K562 (cell line): ENCODE measurements at regions not wholly inside any gene's neighbourhood (a gene's known extent, or its start where the extent isn't known, plus 50 kb on each side); places are given as distances from the start of the nearest gene placed in this dataset.

Experiments used
- ATAC-seq: fragments of 200-7000 bp; cut with Tn5 transposase; 3 replicates; pipeline ENCODE4 v1.9.1; 2020; ENCODE audit warnings: moderate library complexity
- BruUV-seq: library from RNA; stranded (reverse); fragments of 400-500 nt; replicated peaks from 2 replicates; lab custom pipeline; 2021; lab: Mats Ljungman, UMichigan
- CTCF ChIA-PET: fragments of 300-600 bp; formaldehyde crosslinking; extraction: SDS; loops from one replicate; lab custom pipeline; 2021; ENCODE audit warnings: low intra/inter-chr PET ratio; lab: Yijun Ruan, JAX
- POLR2A ChIA-PET: fragments of 300-600, 350-650 bp; sonication (Branson Sonifier 250); formaldehyde crosslinking; extraction: SDS; loops from one replicate; lab custom pipeline; 2021; ENCODE audit warnings: antibody characterized with exemption, inconsistent platforms; lab: Yijun Ruan, JAX
- DNase-seq, 4 experiments: peaks; one replicate each; pipeline versions ENCODE4 v3.0.0 to v3.0.0-alpha.2; 2011 to 2018; ENCODE audit warnings: low spot score in 3 of 4, mixed read lengths in 3 of 4; ENCODE audit errors: extremely low read depth in 1 of 4
- FAIRE-seq: peaks from 2 replicates; lab custom pipeline; 2011; peaks lifted over from hg19 to GRCh38; lab: Jason Lieb, UNC
- H2AFZ ChIP-seq: 2 replicates; pipeline ENCODE4 v1.6.0; 2011; ENCODE audit warnings: low read depth, low read length, control low read depth, inconsistent platforms
- H3K27ac ChIP-seq: fragments of 200-600 bp; 3 replicates; pipeline ENCODE4 v1.8.0; 2011; ENCODE audit warnings: low read depth, mild to moderate bottlenecking, control low read depth, inconsistent platforms, low read length, moderate library complexity, mixed read lengths; ENCODE audit errors: extremely low read depth
- H3K27me3 ChIP-seq, 2 experiments: fragments of 300-600 bp in 1 of 2; 2 replicates in 1 of 2; 3 replicates in 1 of 2; pipeline versions ENCODE4 v1.6.0 to v1.8.0; 2011; ENCODE audit warnings: inconsistent platforms in 2 of 2, low read length in 2 of 2, mild to moderate bottlenecking in 1 of 2, mixed read lengths in 1 of 2, moderate library complexity in 1 of 2; ENCODE audit not compliant: control insufficient read depth in 2 of 2, insufficient read depth in 2 of 2
- H3K36me3 ChIP-seq: fragments of 300-600 bp; 3 replicates; pipeline ENCODE4 v1.8.0; 2011; ENCODE audit warnings: mild to moderate bottlenecking, low read length, inconsistent platforms; ENCODE audit not compliant: control insufficient read depth, insufficient read depth
- H3K4me1 ChIP-seq, 2 experiments: fragments of 200-600 bp in 1 of 2; replicated peaks in 1 of 2; 2 replicates in 1 of 2; 3 replicates in 1 of 2; pipeline versions ENCODE4 v1.5.1 to v1.8.0; 2011; ENCODE audit warnings: inconsistent platforms in 2 of 2, low read length in 2 of 2, mild to moderate bottlenecking in 1 of 2, mixed read lengths in 1 of 2, moderate library complexity in 1 of 2; ENCODE audit not compliant: control insufficient read depth in 2 of 2, insufficient read depth in 2 of 2
- H3K4me2 ChIP-seq: 2 replicates; pipeline ENCODE4 v1.6.1; 2011; ENCODE audit warnings: low read length, control low read depth, inconsistent platforms, mixed read lengths; ENCODE audit not compliant: insufficient read depth
- H3K4me3 ChIP-seq: fragments of 200-600 bp; sonication (generic), shearing (Covaris generic); 2 replicates; pipeline ENCODE4 v1.5.1; 2016; ENCODE audit warnings: control low read depth, inconsistent platforms
- H3K79me2 ChIP-seq: fragments of 200-600 bp; 3 replicates; pipeline ENCODE4 v1.8.0; 2011; ENCODE audit warnings: low read length, inconsistent platforms; ENCODE audit not compliant: control insufficient read depth, insufficient read depth
- H3K9ac ChIP-seq, 2 experiments: 2 replicates each; pipeline versions ENCODE4 v1.6.0 to v1.6.1; 2011; ENCODE audit warnings: low read depth in 2 of 2, low read length in 2 of 2, control low read depth in 1 of 2, inconsistent platforms in 1 of 2, mild to moderate bottlenecking in 1 of 2, mixed read lengths in 1 of 2; ENCODE audit not compliant: insufficient read depth in 1 of 2
- H3K9me1 ChIP-seq: one replicate; pipeline ENCODE4 v1.6.0; 2011; ENCODE audit warnings: inconsistent platforms, mild to moderate bottlenecking, low read length, moderate library complexity; ENCODE audit not compliant: control insufficient read depth, insufficient read depth
- H3K9me3 ChIP-seq: replicated peaks from 2 replicates; pipeline ENCODE4 v1.5.1; 2011; ENCODE audit warnings: low read depth, low read length, inconsistent platforms; ENCODE audit not compliant: control insufficient read depth, insufficient read depth
- H4K20me1 ChIP-seq: replicated peaks from 2 replicates; pipeline ENCODE4 v1.6.1; 2011; ENCODE audit warnings: low read length, inconsistent platforms, mixed read lengths; ENCODE audit not compliant: control insufficient read depth, insufficient read depth
- ADNP ChIP-seq: fragments of 200-800 bp; sonication (Bioruptor generic); IDR thresholded peaks from 2 replicates; pipeline ENCODE4 v1.6.1; 2016; ENCODE audit warnings: missing genetic modification characterization, missing compliant biosample characterization
- FOXJ3 ChIP-seq: sonication (generic); formaldehyde crosslinking; IDR thresholded peaks from 2 replicates; pipeline ENCODE4 v1.4.0; 2020; ENCODE audit warnings: mild to moderate bottlenecking, missing genetic modification reagents
- HNRNPUL1 ChIP-seq: fragments of 200-400 bp; formaldehyde crosslinking; IDR thresholded peaks from 2 replicates; pipeline ENCODE4 v1.6.1; 2017; ENCODE audit warnings: low read length
- KLF10 ChIP-seq: fragments of 250-450 bp; sonication (Bioruptor Pico); IDR thresholded peaks from 2 replicates; pipeline ENCODE4 v1.6.1; 2021; ENCODE audit warnings: matching md5 sums
- NCOA1 ChIP-seq: fragments of 450-650 bp; IDR thresholded peaks from 2 replicates; pipeline ENCODE4 v1.6.1; 2016; ENCODE audit warnings: low read depth
- POLR2G ChIP-seq: fragments of 200-400 bp; formaldehyde crosslinking; IDR thresholded peaks from 2 replicates; pipeline ENCODE4 v1.6.1; 2017; ENCODE audit warnings: low read depth, mild to moderate bottlenecking, antibody characterized with exemption, low read length, moderate library complexity
- RBM34 ChIP-seq: fragments of 200-400 bp; formaldehyde crosslinking; IDR thresholded peaks from 2 replicates; pipeline ENCODE4 v1.6.1; 2018; ENCODE audit warnings: low read length, borderline replicate concordance; ENCODE audit not compliant: insufficient read depth
- RBM39 ChIP-seq: fragments of 200-400 bp; formaldehyde crosslinking; optimal IDR thresholded peaks from 2 replicates; pipeline ENCODE3; 2018; ENCODE audit warnings: low read depth, low read length
- SIN3A ChIP-seq, 2 experiments: fragments of 150-350 bp in 1 of 2; IDR thresholded peaks; 2 replicates each; pipeline ENCODE4 v1.6.1; 2011 to 2016; ENCODE audit warnings: borderline replicate concordance in 2 of 2, low read depth in 2 of 2, low read length in 2 of 2, mild to moderate bottlenecking in 2 of 2, moderate library complexity in 2 of 2; ENCODE audit not compliant: control insufficient read depth in 1 of 2
- SMC3 ChIP-seq: conservative IDR thresholded peaks from 2 replicates; pipeline ENCODE4 v1.6.1; 2011; ENCODE audit warnings: low read depth, low read length, improper control_type of control experiment; ENCODE audit not compliant: insufficient read depth
- ZBTB1 ChIP-seq: sonication (generic); formaldehyde crosslinking; IDR thresholded peaks from 2 replicates; pipeline ENCODE4 v1.8.1; 2023; ENCODE audit warnings: missing genetic modification reagents, low read depth, mild to moderate bottlenecking, borderline replicate concordance
- ZBTB7A ChIP-seq: IDR thresholded peaks from 2 replicates; pipeline ENCODE4 v1.6.1; 2011; ENCODE audit warnings: low read depth, mild to moderate bottlenecking, low read length, moderate library complexity, borderline replicate concordance; ENCODE audit not compliant: control insufficient read depth
- ZC3H8 ChIP-seq: fragments of 450-650 bp; IDR thresholded peaks from 2 replicates; pipeline ENCODE4 v1.6.1; 2017
- ZNF76 ChIP-seq: fragments of 250-450 bp; sonication (Bioruptor Pico); IDR thresholded peaks from 2 replicates; pipeline ENCODE4 v1.4.0; 2020; ENCODE audit warnings: mild to moderate bottlenecking, moderate library complexity, borderline replicate concordance
- WGBS: fragments of 100-300 bp; shearing (Covaris generic); methylation state at CpG from one replicate; pipeline ENCODE4 v1.1.6; 2016; ENCODE audit warnings: low coverage, mixed read lengths; ENCODE audit not compliant: insufficient coverage; ENCODE audit errors: missing lambda C conversion rate; 5-methylcytosine and 5-hydroxymethylcytosine counted together
- in situ Hi-C: fragments of 300-500 bp; cut with MboI; formaldehyde crosslinking; loops from 4 replicates; pipeline ENCODE4 v1.15.0; 2018; ENCODE audit warnings: inconsistent platforms, mixed read lengths
- intact Hi-C: fragments of 100-400 bp; cut with micrococcal nuclease; formaldehyde crosslinking; loops from 2 replicates; pipeline ENCODE4 v1.14.2; 2022
- TF ChIP-seq, protein P1 (sequence below): sonication (generic); formaldehyde crosslinking; IDR thresholded peaks from 2 replicates; pipeline ENCODE4 v1.8.0; 2022; ENCODE audit warnings: missing genetic modification reagents, mild to moderate bottlenecking, moderate library complexity, borderline replicate concordance
- TF ChIP-seq, protein P2 (sequence below): conservative IDR thresholded peaks from 2 replicates; pipeline ENCODE4 v1.6.1; 2011; ENCODE audit warnings: low read depth, mild to moderate bottlenecking, low read length; ENCODE audit not compliant: control insufficient read depth
- TF ChIP-seq, protein P3 (sequence below): IDR thresholded peaks from 2 replicates; pipeline ENCODE4 v1.6.1; 2012; ENCODE audit warnings: low read depth, low read length, improper control_type of control experiment, borderline replicate concordance

DNA sequence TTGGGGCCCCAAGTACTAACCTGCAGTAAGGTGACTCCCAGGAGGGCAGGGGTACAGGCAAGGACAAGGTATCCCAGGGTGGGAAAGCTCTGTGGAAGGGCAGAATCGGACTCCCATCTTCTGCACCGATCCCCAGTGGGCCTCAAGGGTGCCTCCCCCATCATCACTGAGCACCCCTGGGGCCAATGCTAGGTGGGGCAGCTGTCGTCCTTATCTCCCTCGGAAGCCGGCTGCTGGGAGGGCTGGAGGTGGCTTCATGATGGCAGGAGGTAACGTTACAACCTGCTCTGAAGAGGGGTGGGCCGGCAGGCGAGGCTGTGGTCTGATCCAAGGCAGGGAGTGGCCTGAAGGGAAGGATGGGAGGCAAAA lies 87.6 kb upstream of the LINC01488 start:
- no peak overlapping the region for H3K4me3 ChIP-seq
- no TSS peak for BruUV-seq
- intact Hi-C loops: no loop called here
- ATAC-seq (peak; percentile 67), DNase-seq (peak; percentile 65 to 76 (median 68)), FAIRE-seq (peak; percentile 76)
- ChIA-PET POLR2A (interaction anchor here (0.6 kb wide), 1 partner anchor 12 kb away, joined by 5 read pairs; no protein-coding TSS in a partner anchor), CTCF (no interaction called here)
- H3K9ac ChIP-seq: peak overlapping the region in 1 of 2 experiments; percentile 81; a peak in 2 of 4 replicates
- no peaks in the 10 kb centered on the region for H3K79me2 ChIP-seq
- H3K9me1 ChIP-seq: no peaks in the 10 kb centered on the region
- no peaks in the 10 kb centered on the region for H3K27me3 ChIP-seq
- H2AFZ ChIP-seq: peak overlapping the region; percentile 60; the same call in 1 of the 2 replicates
- in situ Hi-C loops: no loop called here
- under 1% methylated on average over 8 of the region's 8 CpGs for WGBS
- H3K4me1 ChIP-seq: peaks cover 46 to 62% of the 10 kb centered on the region in 2 experiments
- no peak overlapping the region for H3K27ac ChIP-seq
- no peaks in the 10 kb centered on the region for H3K36me3 ChIP-seq
- peaks cover under 1% of the 10 kb centered on the region; the same call in 1 of the 2 replicates for H3K9me3 ChIP-seq
- peak overlapping the region; percentile 36 for H3K4me2 ChIP-seq
- no peaks in the 10 kb centered on the region for H4K20me1 ChIP-seq
- TF ChIP-seq RBM34: no peak
- TF ChIP-seq ZC3H8: no peak
- no peak for TF ChIP-seq SMC3
- peak; percentile 22; the same call in 1 of the 2 replicates for TF ChIP-seq ZBTB7A
- no peak for TF ChIP-seq ZNF76 (CRISPR knock-in tag)
- TF ChIP-seq POLR2G: no peak
- no peak for TF ChIP-seq ZBTB1 (CRISPR knock-in tag)
- no peak for TF ChIP-seq RBM39
- TF ChIP-seq, protein P1, sequence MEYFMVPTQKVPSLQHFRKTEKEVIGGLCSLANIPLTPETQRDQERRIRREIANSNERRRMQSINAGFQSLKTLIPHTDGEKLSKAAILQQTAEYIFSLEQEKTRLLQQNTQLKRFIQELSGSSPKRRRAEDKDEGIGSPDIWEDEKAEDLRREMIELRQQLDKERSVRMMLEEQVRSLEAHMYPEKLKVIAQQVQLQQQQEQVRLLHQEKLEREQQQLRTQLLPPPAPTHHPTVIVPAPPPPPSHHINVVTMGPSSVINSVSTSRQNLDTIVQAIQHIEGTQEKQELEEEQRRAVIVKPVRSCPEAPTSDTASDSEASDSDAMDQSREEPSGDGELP (CRISPR knock-in tag): peak; percentile 57; the same call in 1 of the 2 replicates
- no peak for TF ChIP-seq NCOA1
- TF ChIP-seq ADNP (tag): no peak
- TF ChIP-seq KLF10 (CRISPR knock-in tag): no peak
- TF ChIP-seq HNRNPUL1: no peak
- no peak for TF ChIP-seq FOXJ3 (CRISPR knock-in tag)
- no peak for TF ChIP-seq SIN3A (IDR thresholded peaks at IDR 0.05; ENCODE audit: borderline replicate concordance in 2 of 2, control insufficient read depth in 1 of 2, low read depth in 2 of 2, low read length in 2 of 2)
- TF ChIP-seq, protein P2, sequence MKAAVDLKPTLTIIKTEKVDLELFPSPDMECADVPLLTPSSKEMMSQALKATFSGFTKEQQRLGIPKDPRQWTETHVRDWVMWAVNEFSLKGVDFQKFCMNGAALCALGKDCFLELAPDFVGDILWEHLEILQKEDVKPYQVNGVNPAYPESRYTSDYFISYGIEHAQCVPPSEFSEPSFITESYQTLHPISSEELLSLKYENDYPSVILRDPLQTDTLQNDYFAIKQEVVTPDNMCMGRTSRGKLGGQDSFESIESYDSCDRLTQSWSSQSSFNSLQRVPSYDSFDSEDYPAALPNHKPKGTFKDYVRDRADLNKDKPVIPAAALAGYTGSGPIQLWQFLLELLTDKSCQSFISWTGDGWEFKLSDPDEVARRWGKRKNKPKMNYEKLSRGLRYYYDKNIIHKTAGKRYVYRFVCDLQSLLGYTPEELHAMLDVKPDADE: no peak
- TF ChIP-seq, protein P3, sequence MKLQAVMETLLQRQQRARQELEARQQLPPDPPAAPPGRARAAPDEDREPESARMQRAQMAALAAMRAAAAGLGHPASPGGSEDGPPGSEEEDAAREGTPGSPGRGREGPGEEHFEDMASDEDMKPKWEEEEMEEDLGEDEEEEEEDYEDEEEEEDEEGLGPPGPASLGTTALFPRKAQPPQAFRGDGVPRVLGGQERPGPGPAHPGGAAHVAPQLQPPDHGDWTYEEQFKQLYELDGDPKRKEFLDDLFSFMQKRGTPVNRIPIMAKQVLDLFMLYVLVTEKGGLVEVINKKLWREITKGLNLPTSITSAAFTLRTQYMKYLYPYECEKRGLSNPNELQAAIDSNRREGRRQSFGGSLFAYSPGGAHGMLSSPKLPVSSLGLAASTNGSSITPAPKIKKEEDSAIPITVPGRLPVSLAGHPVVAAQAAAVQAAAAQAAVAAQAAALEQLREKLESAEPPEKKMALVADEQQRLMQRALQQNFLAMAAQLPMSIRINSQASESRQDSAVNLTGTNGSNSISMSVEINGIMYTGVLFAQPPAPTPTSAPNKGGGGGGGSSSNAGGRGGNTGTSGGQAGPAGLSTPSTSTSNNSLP: no peak
